ENCODE measurements at regions not wholly inside any gene's neighbourhood (a gene's known extent, or its start where the extent isn't known, plus 50 kb on each side); places are given as distances from the start of the nearest gene placed in this dataset.

DNA sequence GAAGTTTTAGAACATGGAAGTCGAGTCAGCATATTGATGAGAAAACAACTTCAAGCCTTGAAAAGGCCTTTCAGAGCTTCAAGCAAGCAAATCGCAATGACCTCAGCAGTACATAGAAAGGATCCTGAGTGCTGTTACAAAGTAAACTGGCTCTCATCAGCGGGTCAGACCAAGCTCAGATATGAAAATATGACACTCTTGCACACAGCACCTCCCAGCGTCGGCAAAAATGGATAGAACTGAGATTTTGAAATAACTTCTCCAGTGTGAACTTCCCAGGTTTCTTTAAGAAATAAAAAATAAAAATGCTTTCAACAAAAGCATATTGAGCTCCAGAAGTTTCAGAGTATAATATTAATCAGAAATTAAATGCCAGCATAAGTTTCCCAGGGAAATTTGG is 296.9 kb downstream of the FBXO15 start:
- ATAC-seq (ENCODE audit: low FRiP score): no peak
- DNase-seq (ENCODE audit: low spot score): no peak

DNA sequence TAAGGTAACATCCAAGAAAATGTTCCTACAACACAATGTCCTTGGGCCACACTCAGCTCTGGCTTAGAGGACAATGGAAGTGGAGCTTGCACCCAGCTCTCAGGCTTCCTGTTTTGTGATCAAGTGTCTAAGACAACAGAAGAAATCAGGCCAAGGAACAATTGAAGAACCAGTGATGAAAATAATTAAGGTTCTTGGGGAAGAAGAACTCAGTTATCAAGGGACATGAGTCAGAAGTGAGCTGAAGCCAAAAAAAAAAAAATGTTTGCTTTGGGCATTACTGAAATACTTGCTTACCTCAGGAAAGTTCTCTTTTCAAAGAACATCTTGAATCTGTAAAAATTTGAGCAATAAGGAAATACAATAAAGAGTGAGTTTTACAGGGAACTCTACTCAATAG is 299.0 kb downstream of the FBXO15 start:
- TF ChIP-seq, protein P1, sequence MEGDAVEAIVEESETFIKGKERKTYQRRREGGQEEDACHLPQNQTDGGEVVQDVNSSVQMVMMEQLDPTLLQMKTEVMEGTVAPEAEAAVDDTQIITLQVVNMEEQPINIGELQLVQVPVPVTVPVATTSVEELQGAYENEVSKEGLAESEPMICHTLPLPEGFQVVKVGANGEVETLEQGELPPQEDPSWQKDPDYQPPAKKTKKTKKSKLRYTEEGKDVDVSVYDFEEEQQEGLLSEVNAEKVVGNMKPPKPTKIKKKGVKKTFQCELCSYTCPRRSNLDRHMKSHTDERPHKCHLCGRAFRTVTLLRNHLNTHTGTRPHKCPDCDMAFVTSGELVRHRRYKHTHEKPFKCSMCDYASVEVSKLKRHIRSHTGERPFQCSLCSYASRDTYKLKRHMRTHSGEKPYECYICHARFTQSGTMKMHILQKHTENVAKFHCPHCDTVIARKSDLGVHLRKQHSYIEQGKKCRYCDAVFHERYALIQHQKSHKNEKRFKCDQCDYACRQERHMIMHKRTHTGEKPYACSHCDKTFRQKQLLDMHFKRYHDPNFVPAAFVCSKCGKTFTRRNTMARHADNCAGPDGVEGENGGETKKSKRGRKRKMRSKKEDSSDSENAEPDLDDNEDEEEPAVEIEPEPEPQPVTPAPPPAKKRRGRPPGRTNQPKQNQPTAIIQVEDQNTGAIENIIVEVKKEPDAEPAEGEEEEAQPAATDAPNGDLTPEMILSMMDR (IDR thresholded peaks at IDR 0.05): no peak
- DNase-seq (ENCODE audit: low spot score) (no peak), ATAC-seq (ENCODE audit: low FRiP score) (peak; percentile 57)

More for the DNA sequence above, 296.9 kb downstream of the FBXO15 start:
- TF ChIP-seq, protein P1 (IDR thresholded peaks at IDR 0.05): no peak

DNA sequence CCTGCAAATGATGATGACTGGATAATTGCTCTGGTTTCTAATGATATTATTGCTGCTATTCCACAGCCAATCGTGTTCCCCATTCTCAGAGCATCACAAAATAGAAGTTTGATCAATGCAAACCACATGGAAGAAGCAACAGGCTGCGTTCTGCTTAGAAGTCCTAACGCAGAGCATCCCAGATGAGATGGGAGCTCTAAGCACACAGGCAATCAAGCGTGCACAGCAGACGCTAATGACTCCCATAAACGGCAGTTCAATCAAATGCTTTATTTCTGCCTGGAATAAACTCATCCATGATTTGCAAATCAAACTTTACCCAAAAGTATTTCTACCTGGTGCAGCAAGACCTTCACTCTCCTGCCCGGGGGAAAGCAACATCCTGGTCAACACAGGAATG is 304.2 kb downstream of the FBXO15 start:
- ATAC-seq (ENCODE audit: low FRiP score) (no peak), DNase-seq (ENCODE audit: low spot score) (no peak)
- TF ChIP-seq, protein P1 (IDR thresholded peaks at IDR 0.05): no peak

DNA sequence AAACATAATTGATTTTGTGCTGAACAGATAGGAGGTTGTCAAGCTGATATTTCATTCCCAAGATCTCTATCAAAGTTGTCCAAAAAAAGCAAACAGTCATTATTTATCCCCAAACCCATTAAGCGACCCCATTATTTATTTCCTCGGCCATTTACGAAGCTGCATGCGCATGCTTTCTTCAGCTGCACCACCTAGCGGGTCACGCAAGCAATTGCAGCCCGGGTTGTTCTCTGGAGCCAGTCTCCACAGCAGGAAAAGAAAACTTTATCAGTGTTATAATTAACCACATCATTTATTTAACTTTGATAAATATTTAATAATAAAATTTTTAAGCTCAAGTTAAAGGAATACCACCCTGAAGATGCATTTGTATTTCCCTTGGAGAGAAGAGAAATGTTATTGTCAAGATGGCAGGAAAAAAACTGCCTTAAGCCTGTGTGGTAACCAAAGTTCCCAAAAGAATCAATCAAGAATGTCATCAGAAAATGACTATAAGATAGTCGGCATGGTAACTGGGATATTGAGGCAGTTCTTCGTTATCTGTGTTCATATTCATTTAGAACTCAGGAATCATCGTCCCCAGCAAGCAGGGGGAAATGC is 304.7 kb downstream of the FBXO15 start:
- no peak for ATAC-seq (ENCODE audit: low FRiP score)
- TF ChIP-seq, protein P1 (IDR thresholded peaks at IDR 0.05): peak in 1 of 3 donors; percentile 60
- no peak for DNase-seq (ENCODE audit: low spot score)

DNA sequence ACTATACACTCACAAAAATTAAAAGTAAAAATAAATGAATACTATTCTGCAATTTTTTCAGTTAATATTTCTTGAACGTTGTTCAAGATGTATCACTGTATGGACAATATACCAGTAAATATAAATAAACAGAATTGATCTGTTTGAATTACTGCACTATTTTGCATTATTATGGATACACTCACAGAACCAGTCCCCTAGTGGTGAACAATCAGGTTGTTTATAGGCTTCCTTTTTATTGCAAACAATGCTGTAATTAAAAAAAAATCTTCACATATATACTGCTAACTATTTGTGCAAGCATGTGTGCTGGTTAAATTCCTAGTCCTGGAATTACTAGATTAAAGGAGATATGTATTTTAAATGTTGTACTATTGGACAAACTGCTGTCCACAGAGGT is 306.0 kb downstream of the FBXO15 start:
- TF ChIP-seq, protein P1 (IDR thresholded peaks at IDR 0.05): no peak
- ATAC-seq (ENCODE audit: low FRiP score) (no peak), DNase-seq (ENCODE audit: low spot score) (no peak)

DNA sequence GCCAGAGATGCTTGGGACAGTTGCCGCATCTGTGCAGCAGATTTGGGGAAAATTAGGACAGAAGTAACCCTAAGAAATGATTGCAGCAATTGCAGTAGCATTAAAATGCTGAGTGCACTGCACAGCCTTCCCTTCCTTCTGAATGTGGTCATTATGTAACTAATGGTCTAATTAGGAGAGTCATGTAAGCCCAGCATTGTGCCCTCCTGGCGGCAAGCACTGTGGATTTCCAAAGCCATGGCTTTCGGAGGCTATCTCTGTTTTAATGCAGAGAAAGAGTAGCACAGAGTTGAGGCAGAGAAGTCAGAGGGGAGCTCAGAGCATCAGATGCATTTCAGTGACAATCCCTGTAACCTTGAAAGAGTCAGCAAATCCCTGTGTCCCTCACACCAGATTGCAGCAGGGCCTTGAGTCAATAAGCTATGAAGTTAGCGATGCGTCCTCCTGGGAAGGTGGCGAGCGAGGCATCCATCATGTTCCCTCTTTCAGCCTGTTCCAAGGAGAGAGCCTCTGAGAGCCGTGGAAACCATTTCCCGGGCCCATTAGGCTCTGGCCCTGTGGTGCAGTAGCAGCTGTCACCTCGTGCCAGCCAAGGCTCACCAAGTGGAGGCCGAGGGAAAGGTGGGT is 307.2 kb downstream of the FBXO15 start:
- no peak for ATAC-seq (ENCODE audit: low FRiP score)
- DNase-seq (ENCODE audit: low spot score): no peak
- TF ChIP-seq, protein P1 (IDR thresholded peaks at IDR 0.05): no peak

DNA sequence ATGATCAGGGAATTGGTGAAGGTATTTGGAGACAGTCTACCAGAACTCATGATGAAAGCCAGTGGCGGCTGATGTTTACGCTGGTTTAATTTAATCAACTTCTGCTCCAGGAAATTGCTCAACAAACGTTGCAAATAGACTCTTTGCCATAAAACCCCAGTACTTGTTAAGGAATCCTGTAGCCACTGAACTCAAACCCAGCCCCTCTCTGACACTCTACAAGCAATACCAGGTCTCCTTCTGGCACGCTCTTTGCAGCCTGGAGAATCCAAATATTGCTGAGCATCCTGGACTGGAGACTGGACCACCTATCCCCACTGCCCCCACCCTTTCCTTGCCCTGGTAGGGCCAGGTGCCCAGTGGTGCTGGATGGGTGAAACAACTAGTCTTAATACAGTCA is 308.2 kb downstream of the FBXO15 start:
- no peak for ATAC-seq (ENCODE audit: low FRiP score)
- DNase-seq (ENCODE audit: low spot score): no peak
- TF ChIP-seq, protein P1 (IDR thresholded peaks at IDR 0.05): no peak

Data from omental fat pad (tissue), 3 donors.